Omental fat pad (tissue), 3 donors: ENCODE measurements at regions not wholly inside any gene's neighbourhood (a gene's known extent, or its start where the extent isn't known, plus 50 kb on each side); places are given as distances from the start of the nearest gene placed in this dataset.

Experiments
- ATAC-seq: fragments of 150-250 bp; one replicate; pipeline ENCODE4 v1.9.1; 2016; ENCODE audit warnings: mild to moderate bottlenecking, moderate library complexity; ENCODE audit not compliant: low FRiP score
- DNase-seq: peaks from one replicate; pipeline ENCODE4 v3.0.0-alpha.2; 2019; ENCODE audit warnings: low spot score
- CTCF ChIP-seq, 3 donors: fragments of 450-650 bp; IDR thresholded peaks; one replicate each; pipeline ENCODE4 v1.5.1; 2016 to 2017; ENCODE audit warnings: antibody characterized with exemption in 3 of 3, mild to moderate bottlenecking in 3 of 3, moderate library complexity in 2 of 3

GRCh38 chr10:118246332-118247295 lies 95.5 kb downstream of the FAM204A start:
- DNase-seq, result no peak
- ATAC-seq, result no peak
- no peak for TF ChIP-seq CTCF (IDR thresholded peaks at IDR 0.05)

DNA sequence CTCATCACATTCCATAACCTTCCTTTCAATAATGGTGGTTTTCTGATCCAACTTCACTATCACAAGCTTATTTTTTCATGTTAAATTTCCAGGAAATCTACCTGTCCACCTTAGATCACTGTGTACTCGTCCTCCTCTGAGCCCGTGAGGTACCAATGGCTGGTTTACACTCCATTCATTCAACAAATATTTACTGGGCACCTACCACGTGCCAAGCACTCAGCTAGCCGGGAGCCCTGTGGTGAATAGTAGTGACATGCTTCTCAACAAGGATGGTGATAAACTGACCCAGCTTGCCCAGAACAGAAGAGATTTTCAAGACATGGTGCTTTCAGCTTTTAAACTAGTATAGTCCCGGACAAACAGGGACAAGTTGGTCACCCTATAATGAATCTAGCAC lies 98.2 kb downstream of the FAM204A start:
- DNase-seq (no peak), ATAC-seq (no peak)
- no peak for TF ChIP-seq CTCF (IDR thresholded peaks at IDR 0.05)

DNA sequence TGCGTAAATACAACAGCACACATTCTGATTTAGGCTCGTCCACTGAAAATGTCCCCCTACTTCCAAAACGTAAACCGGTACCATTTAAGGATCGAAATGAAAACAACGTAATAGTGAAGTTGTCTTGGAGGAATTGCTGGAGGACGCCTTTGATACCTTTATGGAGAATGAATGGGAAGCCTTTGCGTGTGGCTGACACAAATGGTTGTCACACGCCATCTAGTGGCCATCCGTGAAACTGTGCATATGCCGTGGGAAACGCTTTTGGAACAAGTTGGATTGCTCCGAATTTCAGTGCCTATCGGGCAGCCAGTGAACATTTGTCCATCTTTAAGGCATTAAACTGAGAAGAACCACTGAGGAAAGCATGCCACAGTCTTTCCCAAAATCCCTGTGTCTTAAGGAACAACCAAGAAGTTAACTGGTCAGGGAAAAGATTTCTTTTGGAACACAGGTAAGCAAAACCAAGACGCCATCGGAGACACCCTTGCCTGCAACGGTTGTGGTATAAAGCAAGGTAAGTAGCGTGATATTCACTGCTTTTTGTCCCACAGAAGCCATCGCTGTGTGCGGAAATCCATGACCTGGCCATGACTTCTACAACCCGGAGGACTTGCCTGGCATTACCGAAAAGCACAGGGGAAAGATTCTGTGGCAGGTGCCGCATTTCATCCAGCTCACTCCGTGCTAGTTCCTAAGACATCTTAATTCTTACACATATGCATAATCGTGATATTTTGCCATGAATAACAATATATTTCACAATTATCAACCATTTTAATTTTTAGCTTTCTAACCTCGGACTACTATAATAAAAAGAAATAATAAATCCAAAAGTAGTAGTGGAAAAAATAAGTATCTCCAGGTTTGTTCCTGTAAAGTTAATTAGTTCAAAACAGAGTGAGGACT lies 100.6 kb downstream of the FAM204A start:
- peak; percentile 89 for DNase-seq
- peak in 1 of 3 donors; percentile 70 for TF ChIP-seq CTCF (IDR thresholded peaks at IDR 0.05)
- ATAC-seq, result no peak

DNA sequence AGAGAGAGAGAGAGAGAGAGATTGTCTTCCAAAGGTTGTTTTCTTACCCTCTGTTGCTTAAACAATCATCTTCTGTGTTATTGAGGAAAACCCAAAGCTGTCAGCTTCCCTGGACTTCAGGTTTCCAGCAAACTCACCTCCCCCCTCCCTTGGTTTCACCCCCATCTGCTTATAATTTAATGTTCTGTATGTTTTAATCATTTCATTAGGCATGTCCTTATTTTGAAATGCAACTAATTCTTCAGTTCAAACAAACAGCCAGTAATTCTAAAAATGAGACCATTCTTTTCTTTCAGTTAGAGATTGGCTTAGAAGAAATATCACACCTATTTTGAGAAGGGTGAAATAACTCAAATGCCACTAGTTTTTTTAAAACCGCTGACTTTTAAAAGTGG lies 102.9 kb downstream of the FAM204A start:
- no peak for TF ChIP-seq CTCF (IDR thresholded peaks at IDR 0.05)
- DNase-seq (no peak), ATAC-seq (no peak)

DNA sequence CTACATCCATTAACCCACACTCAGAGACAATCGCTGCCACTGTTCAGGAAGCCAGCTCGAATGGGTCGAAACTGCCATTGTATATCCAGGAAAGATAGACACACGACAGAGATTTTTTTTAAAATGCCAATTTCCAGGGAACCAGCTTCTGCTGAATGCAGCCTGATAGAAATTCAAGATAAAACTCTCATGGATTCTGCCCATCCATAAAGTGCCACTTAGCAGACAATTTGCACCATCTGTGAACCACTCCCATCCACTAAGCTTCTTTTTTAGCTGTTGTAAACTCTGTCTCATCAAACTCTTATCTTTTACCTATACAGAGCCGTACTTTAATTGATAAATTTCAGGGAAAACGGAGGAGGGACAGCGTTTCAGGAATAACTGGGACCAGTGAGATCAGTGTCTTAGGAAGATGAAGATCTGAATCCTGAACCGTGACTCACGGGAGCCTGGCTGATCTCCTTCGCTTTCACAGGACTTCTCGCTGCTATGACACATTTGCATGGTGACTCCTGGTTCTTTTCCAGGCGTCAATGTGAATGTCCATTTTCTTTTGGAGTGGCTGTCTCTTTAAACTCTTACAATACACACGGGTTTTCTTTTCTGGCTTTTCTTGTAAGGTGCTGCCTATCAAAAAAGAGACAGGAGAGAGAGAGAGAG lies 103.4 kb downstream of the FAM204A start:
- no peak for TF ChIP-seq CTCF (IDR thresholded peaks at IDR 0.05)
- no peak for DNase-seq
- ATAC-seq, result no peak

DNA sequence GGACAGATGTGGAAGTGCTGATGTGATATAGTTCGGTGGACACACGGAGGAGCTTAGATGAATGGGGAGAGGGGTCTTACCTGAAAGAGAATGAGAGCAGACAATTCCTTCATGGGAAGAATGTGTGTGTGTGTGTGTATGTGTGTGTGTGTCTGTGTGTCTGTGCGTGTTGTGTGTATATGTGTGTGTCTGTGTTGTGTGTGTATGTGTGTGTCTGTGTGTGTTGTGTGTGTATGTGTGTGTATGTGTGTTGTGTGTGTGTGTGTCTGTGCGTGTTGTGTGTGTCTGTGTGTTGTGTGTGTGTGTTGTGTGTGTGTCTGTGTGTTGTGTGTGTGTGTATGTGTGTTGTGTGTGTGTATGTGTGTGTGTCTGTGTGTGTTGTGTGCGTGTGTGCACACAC lies 104.2 kb downstream of the FAM204A start:
- ATAC-seq (no peak), DNase-seq (no peak)
- TF ChIP-seq CTCF (IDR thresholded peaks at IDR 0.05), result no peak
